GM21360 (cell line): ENCODE measurements at regions not wholly inside any gene's neighbourhood (a gene's known extent, or its start where the extent isn't known, plus 50 kb on each side); places are given as distances from the start of the nearest gene placed in this dataset.
"Not testable (repeated sequence)": the region's sequence is repeated elsewhere in the genome, so short reads cannot be mapped to it uniquely, and the experiment has no call there.

Experiments used
- ATAC-seq: cut with Tn5 transposase; IDR thresholded peaks from one replicate; pipeline ENCODE4 v1.9.1; 2021; ENCODE audit warnings: mild to moderate bottlenecking, moderate library complexity; ENCODE audit not compliant: unreplicated experiment

GRCh38 chr2:187985923-187986322, 305.8 kb upstream of the GULP1 start:
- ATAC-seq: no peak

DNA sequence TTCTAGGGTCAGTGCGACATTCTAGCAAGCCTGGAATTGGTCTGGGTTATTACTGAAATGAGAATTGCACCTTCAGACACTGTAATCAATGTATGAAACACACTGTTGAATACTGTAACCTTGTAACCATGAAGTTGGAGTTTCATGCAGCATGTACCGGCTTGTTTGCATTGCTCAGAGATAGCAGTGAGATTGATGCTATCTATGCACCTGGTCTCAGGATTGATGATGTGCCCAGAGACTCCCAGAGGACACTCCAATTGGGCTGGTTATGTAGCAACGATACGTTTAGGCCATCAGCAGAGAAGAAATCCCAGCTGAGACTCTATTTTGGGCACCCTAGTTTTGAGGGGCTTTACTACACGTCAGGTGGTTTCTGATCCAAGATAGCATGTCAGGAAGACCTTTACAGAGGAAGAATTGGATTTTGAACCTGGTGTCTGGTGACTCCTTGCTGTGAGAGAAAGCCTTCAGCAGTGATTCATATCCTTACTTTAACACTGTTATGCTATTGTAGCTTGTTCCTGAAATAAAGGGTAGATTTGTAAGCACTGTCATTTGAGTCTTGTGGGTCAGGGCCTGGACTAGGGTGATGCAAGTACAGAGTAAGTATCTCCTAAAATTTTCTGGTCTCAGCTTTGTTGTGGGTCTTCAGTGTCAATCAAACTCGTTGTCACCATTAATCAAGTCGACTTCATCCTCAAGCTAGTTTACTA, 305.1 kb upstream of the GULP1 start:
- no peak for ATAC-seq

DNA sequence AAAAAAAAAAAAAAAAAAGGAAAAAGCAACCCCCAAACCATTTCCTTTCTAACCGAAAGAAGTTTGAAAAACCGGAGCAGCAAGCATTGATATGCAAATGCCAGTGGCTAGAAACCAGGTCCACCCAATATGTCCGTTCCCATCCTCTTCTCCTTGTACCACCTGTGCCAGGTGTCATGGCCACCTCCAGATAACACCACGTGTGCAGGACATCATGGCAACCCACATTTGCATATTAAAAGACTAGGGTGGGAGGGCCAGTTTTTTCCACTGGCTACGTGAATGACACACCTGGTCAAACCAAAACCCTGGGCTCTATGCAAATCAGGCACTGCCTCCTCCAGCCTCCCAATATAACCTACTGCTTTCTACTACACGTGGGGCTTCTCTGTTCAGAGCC, 303.3 kb upstream of the GULP1 start:
- ATAC-seq: no peak

GRCh38 chr2:187989925-187990623, 301.6 kb upstream of the GULP1 start:
- ATAC-seq: no peak

DNA sequence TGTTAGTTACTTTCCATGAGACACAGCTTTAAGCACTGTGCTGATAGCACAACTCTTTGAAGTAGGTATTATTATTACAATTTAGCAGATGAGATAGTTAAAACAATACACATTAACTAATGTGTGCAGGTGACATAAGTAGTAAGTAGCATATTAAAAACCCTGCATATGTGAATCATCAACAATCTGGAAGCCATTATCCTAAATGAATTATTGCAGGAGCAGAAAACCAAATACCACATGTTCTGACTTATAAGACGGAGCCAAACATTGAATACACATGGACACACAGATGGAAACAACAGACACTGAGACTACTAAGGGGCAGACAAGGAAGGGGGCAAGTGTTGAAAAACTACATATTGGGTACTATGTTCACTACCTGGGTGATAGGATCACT, 300.3 kb upstream of the GULP1 start:
- ATAC-seq: no peak

DNA sequence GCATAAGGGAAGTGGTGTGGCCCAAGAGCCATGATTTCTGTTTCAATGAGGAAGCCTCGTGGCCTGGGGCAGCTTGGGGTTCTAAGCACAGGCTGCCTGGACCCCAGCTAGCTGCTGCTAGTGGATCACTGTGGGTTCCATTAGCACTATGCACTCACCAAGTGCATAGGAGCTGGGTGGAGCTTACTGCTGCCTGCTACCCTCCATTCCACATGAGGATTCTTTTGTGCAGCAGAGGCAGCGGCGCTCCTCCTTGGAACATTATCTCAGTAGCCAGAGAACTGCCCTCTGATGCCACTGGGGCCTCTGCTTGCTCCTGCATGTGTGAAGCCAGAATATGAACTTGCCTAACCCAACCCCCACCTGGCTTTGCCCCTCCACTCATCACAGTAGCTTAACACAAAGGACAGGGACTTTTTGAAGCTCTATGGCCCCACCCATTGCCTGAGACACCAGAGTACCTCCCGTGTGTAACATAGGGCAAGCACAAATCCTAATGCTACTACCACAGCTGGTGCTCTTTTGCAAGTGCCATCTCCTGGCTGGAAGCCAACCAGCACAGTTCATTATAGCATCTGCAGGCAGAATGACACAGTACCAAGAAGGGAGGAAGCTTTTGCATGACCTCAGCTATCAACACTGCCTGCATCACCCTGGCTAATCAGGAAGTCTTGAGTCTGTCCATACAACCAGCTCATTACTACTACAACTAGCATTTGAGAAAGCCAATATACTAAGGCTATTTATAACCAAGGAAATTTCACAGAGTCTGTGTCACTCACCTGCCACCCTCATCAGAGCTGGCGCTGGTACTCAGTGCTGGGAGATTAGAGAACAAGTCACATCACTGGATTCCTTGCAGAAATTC, 297.0 kb upstream of the GULP1 start:
- ATAC-seq: no peak

- no peak for ATAC-seq
Observed at GRCh38 chr2:187995556-187995955, 296.1 kb upstream of the GULP1 start.

DNA sequence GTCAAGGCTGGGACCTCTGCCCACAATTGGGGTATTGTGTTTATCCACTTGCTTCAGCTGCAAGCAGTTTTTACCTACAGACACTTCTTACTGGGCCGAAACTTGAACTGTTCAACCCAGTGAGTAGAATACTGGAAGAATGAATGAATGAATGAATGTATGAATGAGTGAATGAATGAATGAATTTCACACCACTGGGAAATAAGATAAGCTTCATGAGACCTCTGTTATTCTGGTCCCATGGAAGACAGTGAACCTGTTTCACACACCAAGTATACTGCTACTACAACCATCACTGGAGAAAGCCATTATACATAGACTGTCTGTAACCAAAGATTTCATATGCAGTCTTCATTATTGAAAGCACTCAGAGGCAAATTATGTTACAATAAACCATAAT, 295.0 kb upstream of the GULP1 start:
- no peak for ATAC-seq

- no peak for ATAC-seq
Observed at GRCh38 chr2:188000189-188000588, 291.5 kb upstream of the GULP1 start.

GRCh38 chr2:188003800-188004199, 287.9 kb upstream of the GULP1 start:
- ATAC-seq: no peak

DNA sequence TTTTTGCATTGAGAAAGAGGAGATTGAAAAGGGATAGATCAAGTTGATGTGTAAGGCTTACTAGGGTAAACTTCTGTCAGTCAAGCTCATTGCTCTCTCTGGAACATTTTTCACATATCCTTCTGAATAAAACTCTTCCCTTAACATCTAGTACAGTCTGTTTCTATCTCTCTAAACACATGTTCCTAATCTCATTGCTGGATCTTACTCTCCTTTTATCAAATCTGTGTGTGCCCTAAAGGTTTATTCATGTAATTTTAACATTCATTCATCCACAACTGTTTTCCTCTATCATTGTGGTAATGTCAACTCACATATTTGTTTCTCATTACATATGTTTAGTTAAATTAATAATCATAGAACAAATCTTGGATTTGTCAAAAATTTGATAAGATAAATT, 277.9 kb upstream of the GULP1 start:
- no peak for ATAC-seq

- no peak for ATAC-seq
Observed at GRCh38 chr2:188016917-188017316, 274.8 kb upstream of the GULP1 start.

GRCh38 chr2:188022389-188022788, 269.3 kb upstream of the GULP1 start:
- no peak for ATAC-seq

DNA sequence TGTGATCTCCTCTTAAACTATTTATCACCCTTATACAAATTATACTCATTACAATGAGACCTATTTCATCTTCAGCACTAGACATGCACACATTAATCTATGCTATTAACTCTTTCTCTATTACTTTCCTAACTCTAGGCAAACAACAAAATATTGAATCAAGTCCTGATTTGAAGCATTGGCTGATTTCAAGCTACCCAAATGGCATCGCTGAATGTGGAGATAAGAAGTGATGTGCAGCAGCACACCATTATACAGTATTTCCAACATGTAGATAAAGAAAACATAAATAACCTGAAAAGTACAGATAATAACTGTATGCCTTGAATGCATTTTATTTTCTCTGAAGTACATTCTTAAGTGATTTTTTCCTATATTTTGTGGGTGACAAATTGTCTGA, 268.6 kb upstream of the GULP1 start:
- no peak for ATAC-seq

GRCh38 chr2:188024811-188025210, 266.9 kb upstream of the GULP1 start:
- no peak for ATAC-seq

DNA sequence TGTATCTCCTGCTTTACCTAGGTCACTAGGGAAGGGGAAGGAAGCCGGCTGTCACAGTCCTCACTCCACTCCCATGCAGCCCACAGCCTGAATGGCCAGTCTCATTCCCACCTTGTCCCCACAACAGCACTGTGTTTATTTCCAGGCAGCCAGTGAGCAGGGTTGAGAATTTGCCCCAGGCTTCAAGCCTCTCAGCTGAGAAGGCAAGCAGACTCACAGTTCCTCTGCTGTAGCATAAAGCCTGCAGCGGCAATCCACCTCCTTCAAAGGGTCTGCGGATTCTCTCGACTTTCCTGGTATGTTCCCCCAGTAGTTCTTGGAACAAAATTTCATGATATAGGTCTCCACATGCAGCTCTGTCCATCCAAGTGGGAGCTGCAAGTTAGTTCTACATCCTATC, 262.9 kb upstream of the GULP1 start:
- ATAC-seq: no peak

DNA sequence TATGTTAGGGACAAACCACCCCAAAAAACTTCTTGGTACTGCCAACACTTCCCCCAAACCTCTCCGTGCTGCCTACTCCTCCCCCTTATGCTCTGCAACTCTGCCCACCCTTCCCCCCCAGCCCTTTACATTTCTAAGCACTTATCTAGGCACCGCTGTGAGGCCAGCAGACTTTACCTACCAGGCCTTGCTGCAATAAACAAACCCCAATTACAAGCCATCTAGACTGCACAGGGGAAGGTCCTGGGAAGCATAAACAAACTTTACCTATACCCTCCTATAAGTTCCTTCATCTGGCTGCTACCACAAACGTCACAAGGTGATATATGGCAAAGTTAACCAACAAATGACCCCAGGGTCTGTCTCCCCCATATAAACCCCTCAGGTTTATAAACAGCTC, 259.4 kb upstream of the GULP1 start:
- ATAC-seq: no peak

DNA sequence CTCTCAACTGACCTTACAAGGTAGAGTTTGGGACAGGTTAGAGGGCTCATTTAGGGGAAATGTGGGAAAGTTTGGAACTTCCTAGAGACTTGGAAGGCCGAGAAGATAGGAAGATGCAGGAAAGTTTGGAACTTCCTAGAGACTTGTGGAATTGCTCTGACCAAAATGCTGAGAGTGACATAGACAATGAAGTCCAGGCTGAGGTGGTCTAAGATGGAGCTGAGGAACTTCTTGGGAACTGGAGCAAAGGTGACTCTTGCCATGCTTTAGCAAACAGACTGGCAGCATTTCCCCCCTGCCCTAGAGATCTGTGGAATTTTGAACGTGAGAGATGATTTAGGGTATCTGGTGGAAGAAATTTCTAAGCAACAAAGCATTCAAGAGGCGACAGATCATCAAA, 258.9 kb upstream of the GULP1 start:
- ATAC-seq: no peak

DNA sequence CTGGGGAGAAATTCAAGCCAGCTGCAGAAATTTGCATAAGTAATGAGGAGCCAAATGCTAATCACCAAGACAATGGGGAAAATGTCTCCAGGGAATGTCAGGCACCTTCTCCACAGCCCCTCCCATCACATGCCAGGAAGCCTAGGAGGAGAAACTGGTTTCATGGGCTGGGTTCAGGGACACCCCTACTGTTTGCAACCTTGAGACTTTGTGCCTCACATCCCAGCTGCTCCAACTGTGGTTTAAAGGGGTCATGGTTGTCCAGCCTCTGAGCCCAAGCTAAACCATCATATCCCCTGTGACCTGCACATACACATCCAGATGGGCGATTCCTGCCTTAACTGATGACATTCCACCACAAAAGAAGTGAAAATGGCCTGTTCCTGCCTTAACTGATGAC, 258.4 kb upstream of the GULP1 start:
- ATAC-seq: not testable (repeated sequence)

- ATAC-seq: not testable (repeated sequence)
Observed at GRCh38 chr2:188034102-188034501, 257.6 kb upstream of the GULP1 start.

GRCh38 chr2:188035377-188035776, 256.3 kb upstream of the GULP1 start:
- not testable (repeated sequence) for ATAC-seq

DNA sequence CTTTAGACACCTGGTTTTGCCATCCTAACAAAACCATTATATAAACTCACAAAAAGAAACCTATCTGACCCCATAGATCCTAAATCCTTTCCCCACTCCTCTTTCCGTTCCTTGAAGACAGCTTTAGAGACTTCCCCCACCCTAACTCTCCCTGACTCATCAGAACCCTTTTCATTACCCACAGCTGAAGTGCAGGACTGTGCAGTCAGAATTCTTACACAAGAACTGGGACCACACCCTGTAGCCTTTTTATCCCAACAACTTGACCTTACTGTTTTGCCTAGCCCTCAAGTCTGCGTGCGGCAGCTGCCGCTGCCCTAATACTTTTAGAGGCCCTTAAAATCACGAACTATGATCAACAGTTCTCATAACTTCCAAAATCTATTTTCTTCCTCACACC, 254.9 kb upstream of the GULP1 start:
- ATAC-seq: not testable (repeated sequence)
